Peyer's patch (tissue), 4 donors: ENCODE measurements at regions not wholly inside any gene's neighbourhood (a gene's known extent, or its start where the extent isn't known, plus 50 kb on each side); places are given as distances from the start of the nearest gene placed in this dataset.

Experiments used
- DNase-seq, 3 donors: peaks; one replicate each; pipeline ENCODE4 v3.0.0-alpha.2; 2017 to 2019
- H3K27ac ChIP-seq, 4 donors: fragments of 200-600 bp; sonication (generic); one replicate each; pipeline ENCODE4 v1.5.1; 2016 to 2019
- H3K27me3 ChIP-seq, 2 donors: fragments of 200-600 bp; sonication (generic); one replicate each; pipeline ENCODE4 v1.5.1; 2019
- H3K36me3 ChIP-seq, 3 donors: fragments of 200-600 bp; sonication (generic); one replicate each; pipeline ENCODE4 v1.5.1; 2016 to 2019
- H3K4me1 ChIP-seq, 4 donors: fragments of 200-600 bp; sonication (generic); one replicate each; pipeline ENCODE4 v1.5.1; 2016 to 2019
- H3K4me3 ChIP-seq, 4 donors: fragments of 200-600 bp; sonication (generic); 1 replicate in 3 of 4; 2 replicates in 1 of 4; pipeline ENCODE4 v1.5.1; 2016 to 2019; ENCODE audit warnings: mild to moderate bottlenecking in 1 of 4
- H3K9me3 ChIP-seq, 4 donors: fragments of 200-600 bp; sonication (generic); one replicate each; pipeline ENCODE4 v1.5.1; 2016 to 2019; ENCODE audit warnings: mild to moderate bottlenecking in 1 of 4
- POLR2A ChIP-seq, 2 donors: fragments of 450-650 bp; IDR thresholded peaks; one replicate each; pipeline ENCODE4 v1.5.1; 2017; ENCODE audit warnings: antibody characterized with exemption in 2 of 2, mild to moderate bottlenecking in 2 of 2, moderate library complexity in 2 of 2
- TF ChIP-seq, protein P1 (sequence below), 6 experiments: fragments of 450-650 bp in 4 of 6; fragments of 200-600 bp in 2 of 6; sonication (generic) in 1 of 6; IDR thresholded peaks; one replicate each; pipeline ENCODE4 v1.5.1; 2017 to 2019; ENCODE audit warnings: antibody characterized with exemption in 6 of 6, mild to moderate bottlenecking in 3 of 6, moderate library complexity in 1 of 6

DNA sequence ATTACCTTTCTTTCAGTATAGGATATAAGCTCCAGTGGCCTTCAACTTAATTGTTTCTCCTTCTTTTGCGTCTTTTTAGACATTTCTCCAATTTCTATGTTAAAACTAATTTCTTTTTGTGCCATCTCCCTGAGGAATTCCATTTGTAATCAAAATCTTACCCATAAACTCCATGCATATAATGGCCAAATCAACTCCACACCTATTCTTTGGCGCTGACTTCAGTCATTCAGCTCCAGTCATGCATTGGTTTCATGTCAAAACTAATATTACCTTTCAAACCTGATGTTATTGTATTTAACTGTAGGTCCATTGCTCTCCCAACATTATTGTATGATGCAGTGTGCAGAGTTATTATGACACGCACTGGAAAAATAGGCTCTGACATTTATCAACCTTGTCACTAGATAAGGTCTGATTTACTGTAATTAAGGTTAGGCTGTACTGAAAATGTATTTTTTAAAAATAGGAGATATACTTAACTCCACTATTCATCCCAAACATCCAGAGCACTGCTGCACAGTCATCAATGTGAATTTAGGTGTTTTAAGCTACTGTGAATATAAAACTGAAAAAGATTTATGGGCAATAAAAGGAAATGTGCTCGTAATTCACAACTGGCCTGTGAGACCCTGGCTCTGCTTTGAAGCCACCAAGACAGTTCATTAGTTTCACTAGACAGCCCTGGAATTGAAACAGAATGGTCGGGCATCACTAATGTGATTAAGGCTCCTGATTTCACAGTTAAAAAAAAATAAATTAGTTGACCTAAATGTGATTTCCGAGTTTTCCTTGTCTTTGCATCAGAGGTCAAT is 180.6 kb upstream of the GRIA4 start:
- DNase-seq: no peak
- H3K4me3 ChIP-seq: no peak overlapping the region
- H3K36me3 ChIP-seq: no peaks in the 10 kb centered on the region
- H3K27me3 ChIP-seq: no peaks in the 10 kb centered on the region
- H3K9me3 ChIP-seq: no peaks in the 10 kb centered on the region
- no peak for TF ChIP-seq POLR2A (IDR thresholded peaks at IDR 0.05)
- TF ChIP-seq, protein P1, sequence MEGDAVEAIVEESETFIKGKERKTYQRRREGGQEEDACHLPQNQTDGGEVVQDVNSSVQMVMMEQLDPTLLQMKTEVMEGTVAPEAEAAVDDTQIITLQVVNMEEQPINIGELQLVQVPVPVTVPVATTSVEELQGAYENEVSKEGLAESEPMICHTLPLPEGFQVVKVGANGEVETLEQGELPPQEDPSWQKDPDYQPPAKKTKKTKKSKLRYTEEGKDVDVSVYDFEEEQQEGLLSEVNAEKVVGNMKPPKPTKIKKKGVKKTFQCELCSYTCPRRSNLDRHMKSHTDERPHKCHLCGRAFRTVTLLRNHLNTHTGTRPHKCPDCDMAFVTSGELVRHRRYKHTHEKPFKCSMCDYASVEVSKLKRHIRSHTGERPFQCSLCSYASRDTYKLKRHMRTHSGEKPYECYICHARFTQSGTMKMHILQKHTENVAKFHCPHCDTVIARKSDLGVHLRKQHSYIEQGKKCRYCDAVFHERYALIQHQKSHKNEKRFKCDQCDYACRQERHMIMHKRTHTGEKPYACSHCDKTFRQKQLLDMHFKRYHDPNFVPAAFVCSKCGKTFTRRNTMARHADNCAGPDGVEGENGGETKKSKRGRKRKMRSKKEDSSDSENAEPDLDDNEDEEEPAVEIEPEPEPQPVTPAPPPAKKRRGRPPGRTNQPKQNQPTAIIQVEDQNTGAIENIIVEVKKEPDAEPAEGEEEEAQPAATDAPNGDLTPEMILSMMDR (IDR thresholded peaks at IDR 0.05): no peak
- no peaks in the 10 kb centered on the region for H3K4me1 ChIP-seq
- H3K27ac ChIP-seq: no peak overlapping the region

DNA sequence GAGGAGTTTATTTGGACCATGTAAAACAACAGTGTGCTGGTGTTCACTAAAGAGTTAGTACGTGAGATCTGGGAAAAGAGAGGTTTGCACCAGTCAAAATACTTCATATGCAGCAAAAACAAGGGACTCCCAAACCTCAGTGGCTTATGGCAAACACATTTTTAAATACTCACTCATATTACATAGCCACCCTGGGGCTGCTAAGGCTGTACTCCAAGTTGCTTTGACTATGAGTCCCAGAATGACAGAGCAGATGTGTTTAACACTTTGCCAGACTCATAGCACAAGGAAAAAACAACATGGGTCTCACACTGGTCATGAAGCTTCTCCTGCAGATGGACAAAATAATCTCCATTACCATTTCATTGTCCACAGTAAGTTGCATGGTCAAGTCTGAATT is 202.8 kb upstream of the GRIA4 start:
- Histone ChIP-seq H3K4me3 (no peak overlapping the region), H3K36me3 (no peaks in the 10 kb centered on the region), H3K27ac (no peak overlapping the region), H3K27me3 (no peaks in the 10 kb centered on the region), H3K9me3 (no peaks in the 10 kb centered on the region), H3K4me1 (no peaks in the 10 kb centered on the region)
- DNase-seq: no peak
- TF ChIP-seq, protein P1 (IDR thresholded peaks at IDR 0.05): no peak
- TF ChIP-seq POLR2A (IDR thresholded peaks at IDR 0.05): no peak

DNA sequence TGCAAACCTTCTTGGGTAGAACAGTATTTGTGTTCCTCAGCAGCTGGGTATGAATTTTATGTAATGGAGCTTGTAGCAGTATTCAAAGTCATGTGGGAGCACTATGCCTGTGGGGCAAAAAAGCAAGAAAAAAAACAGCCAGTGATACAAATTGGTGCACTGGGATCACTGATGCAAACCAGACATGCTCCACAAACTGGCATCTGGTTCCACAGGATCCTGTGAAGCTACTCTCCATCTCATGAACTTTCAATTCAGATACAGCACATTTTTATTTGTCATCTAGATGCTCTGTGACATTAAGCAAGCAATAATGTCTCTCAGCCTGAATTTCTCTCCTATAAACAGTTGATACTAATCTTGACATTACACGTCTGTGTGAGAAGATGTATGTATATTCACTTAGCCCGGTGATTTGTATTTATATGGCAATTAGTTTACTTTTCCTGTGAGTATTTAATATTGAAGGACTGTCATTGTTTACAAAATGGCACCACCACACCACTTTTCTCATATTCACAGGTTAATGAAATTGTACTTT is 208.5 kb upstream of the GRIA4 start:
- no peak for TF ChIP-seq POLR2A (IDR thresholded peaks at IDR 0.05)
- TF ChIP-seq, protein P1 (IDR thresholded peaks at IDR 0.05): no peak
- Histone ChIP-seq H3K9me3 (no peaks in the 10 kb centered on the region), H3K27me3 (no peaks in the 10 kb centered on the region), H3K36me3 (no peaks in the 10 kb centered on the region), H3K27ac (no peak overlapping the region), H3K4me1 (no peaks in the 10 kb centered on the region), H3K4me3 (no peak overlapping the region)
- no peak for DNase-seq

DNA sequence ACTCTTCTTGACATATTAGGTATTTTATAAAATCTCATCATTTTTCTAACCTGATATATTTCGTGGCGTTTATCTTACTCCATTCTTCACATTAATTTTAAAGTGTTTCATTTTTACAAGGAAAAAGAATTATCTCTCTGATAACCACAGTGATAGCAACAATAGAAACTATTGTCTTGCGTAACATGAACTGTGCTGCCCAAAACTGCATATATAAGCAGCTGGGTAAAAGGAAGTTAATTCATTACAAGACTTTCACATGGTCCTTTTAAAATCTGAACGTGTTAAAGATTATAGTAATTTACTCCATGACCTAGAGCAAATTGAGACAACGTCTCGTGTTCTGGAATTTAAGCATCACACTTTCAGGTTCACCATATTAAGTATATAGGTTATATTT is 210.4 kb upstream of the GRIA4 start:
- H3K27me3 ChIP-seq: no peaks in the 10 kb centered on the region

DNA sequence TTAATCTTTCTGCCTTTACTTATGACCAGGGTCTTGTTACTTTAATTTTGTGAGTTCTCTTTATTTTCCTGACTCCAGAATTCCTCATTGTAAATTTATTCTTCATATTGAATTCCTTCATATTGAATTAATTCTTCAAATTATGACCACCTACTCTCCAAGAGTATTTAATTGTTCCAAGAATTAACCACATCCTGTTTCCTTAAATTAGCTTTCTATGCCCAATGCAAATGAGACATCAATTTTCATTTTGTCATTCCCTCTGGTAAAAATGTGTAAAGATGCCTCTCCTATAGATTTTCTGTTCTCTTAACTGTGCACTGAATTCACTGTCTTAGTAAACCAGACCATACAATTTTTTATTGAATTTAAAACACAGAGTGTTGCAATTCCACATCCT is 211.2 kb upstream of the GRIA4 start:
- no peaks in the 10 kb centered on the region for H3K4me1 ChIP-seq
- no peaks in the 10 kb centered on the region for H3K36me3 ChIP-seq
- no peak overlapping the region for H3K27ac ChIP-seq
- H3K27me3 ChIP-seq: no peaks in the 10 kb centered on the region
- no peak for DNase-seq
- TF ChIP-seq, protein P1 (IDR thresholded peaks at IDR 0.05): no peak
- TF ChIP-seq POLR2A (IDR thresholded peaks at IDR 0.05): no peak
- H3K9me3 ChIP-seq: no peaks in the 10 kb centered on the region
- H3K4me3 ChIP-seq: no peak overlapping the region

More for the DNA sequence above, 210.4 kb upstream of the GRIA4 start:
- Histone ChIP-seq H3K4me1 (no peaks in the 10 kb centered on the region), H3K9me3 (no peaks in the 10 kb centered on the region), H3K27ac (no peak overlapping the region), H3K36me3 (no peaks in the 10 kb centered on the region), H3K4me3 (no peak overlapping the region)
- TF ChIP-seq POLR2A (IDR thresholded peaks at IDR 0.05): no peak
- TF ChIP-seq, protein P1 (IDR thresholded peaks at IDR 0.05): no peak
- DNase-seq: no peak
